LNCAP (cell line): ENCODE measurements at regions not wholly inside any gene's neighbourhood (a gene's known extent, or its start where the extent isn't known, plus 50 kb on each side); places are given as distances from the start of the nearest gene placed in this dataset.

Experiments used
- TF ChIP-seq, protein P1 (sequence below): fragments of 450-650 bp; IDR thresholded peaks from 2 replicates; pipeline ENCODE4 v1.5.1; 2017; ENCODE audit warnings: mild to moderate bottlenecking

DNA sequence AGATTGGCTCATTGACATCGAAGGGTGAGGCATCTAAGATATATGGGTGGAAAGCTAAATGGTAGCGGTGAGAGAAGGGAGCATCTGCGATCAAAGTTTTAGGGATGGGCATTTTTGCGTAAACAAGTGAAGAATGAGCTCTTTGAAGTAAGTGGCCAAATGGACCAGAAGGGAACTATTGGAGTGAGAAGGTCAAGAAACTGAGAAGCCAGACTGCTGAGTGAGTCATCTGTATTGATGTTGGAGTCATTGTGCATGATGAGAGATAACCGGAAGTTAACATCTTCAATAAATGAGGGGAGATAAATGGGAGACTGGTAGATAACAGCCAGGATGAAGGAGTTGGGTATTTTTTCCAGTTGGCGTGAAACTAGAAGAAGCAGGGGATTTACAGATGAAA is 271.9 kb upstream of the PDE3A start:
- TF ChIP-seq, protein P1, sequence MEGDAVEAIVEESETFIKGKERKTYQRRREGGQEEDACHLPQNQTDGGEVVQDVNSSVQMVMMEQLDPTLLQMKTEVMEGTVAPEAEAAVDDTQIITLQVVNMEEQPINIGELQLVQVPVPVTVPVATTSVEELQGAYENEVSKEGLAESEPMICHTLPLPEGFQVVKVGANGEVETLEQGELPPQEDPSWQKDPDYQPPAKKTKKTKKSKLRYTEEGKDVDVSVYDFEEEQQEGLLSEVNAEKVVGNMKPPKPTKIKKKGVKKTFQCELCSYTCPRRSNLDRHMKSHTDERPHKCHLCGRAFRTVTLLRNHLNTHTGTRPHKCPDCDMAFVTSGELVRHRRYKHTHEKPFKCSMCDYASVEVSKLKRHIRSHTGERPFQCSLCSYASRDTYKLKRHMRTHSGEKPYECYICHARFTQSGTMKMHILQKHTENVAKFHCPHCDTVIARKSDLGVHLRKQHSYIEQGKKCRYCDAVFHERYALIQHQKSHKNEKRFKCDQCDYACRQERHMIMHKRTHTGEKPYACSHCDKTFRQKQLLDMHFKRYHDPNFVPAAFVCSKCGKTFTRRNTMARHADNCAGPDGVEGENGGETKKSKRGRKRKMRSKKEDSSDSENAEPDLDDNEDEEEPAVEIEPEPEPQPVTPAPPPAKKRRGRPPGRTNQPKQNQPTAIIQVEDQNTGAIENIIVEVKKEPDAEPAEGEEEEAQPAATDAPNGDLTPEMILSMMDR: no peak

DNA sequence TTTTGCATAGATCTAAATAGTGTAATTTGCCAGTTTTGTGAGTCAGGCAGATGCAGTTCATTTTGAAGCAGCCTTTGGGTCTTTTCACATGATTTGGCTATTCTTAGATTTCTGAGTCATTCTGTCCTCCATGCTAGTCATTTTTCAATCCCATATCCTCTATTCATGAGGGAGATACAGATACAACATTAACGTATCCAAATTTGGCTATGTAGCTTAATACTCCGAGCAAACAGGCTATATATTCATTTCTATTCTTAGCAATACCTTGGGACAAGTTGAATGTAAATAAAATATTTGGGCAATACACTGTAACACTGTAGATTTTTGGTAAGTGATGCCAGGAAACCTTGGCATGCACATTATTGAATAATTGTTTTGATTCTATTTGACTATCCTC is 270.7 kb upstream of the PDE3A start:
- TF ChIP-seq, protein P1: no peak

DNA sequence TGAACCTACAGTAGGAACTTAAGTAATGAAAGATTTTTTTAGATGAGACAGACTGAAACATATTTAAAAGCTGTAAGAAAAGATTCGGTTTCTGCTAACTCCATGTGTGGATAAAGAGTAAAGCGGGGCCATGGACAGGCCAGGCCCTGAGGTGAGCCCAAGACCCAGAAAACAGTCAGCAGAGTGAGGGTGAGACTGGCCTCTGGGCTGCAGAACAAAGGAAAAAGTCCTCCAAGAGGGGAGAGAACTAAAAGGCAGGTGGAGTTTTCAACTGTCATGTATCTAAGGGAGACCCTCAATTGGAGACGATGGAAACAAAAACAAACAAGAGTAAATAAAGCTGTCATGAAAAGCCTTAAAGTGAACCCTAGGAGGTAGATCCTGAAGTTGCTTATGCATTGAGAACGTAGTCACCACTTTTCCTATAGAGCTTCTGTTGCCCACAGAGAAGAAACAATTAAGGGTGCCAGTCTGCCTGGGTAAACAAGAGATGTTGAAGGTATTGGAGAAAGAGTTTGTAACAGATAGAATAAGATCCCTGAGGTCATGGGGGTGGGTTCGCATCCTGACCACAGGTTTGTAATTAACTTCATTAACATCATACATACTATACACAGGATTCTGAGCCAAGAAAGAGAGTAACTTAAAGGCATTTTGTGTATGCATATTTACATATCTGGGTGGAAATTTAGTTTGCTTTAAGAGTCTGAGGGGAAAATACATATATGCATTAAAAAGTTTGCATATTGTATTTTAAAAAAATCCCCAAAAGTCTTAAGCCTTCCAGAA is 268.7 kb upstream of the PDE3A start:
- TF ChIP-seq, protein P1: no peak

DNA sequence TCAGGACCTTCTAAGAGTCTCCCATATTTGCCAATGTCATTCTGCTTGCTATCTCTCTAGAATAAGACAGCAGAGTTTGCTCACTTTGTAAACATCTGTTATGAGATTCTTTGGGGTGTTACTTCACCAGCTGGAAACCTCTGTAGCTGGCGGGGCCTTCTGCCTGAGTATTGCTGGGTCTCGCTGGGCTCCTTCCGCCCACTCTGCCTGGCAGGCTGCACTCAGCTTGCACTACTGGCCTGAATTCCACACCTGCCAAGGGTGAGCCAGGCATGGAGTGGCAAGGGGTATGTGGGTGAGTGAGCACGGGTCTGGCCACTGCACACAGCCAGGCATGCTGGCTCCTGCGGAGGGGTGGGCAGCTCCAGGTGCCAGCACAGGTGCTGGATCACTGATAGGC is 267.3 kb upstream of the PDE3A start:
- TF ChIP-seq, protein P1: no peak

DNA sequence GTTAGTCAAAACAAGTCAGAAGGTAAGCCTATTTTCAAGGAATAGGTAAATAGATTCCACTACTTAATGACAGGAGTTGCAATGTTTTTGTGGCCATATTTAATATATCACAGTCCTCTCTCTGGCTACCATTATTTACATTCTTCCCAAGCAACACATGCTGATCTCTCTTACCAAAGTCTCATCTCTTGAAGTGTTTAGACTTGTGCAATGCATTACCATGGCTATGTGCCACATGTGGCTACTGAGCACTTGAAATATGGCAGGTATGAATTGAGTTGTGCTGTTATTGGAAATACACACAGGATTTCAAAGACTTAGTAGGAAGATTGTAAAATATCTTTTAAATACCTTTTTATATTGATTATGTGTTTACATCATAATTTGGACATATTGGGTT is 262.4 kb upstream of the PDE3A start:
- TF ChIP-seq, protein P1: no peak

DNA sequence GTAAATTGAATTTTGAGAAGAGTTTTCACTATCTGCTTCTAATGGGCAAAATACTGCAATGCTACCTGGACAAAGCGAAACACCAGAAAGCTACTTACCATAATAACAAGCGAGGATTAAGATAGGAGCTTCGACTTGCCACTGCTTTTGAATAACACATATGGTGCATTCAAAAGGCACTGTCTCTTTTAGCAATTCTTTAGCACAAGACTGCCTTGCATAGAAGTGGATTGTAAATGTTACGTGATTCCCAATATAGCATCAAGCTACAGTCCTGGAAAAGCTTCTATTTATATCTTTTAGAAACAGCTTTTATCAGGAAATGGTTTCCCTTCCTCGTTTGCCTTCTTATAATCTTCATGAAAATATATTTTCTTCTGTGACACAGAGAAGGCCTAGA is 258.7 kb upstream of the PDE3A start:
- TF ChIP-seq, protein P1: no peak

DNA sequence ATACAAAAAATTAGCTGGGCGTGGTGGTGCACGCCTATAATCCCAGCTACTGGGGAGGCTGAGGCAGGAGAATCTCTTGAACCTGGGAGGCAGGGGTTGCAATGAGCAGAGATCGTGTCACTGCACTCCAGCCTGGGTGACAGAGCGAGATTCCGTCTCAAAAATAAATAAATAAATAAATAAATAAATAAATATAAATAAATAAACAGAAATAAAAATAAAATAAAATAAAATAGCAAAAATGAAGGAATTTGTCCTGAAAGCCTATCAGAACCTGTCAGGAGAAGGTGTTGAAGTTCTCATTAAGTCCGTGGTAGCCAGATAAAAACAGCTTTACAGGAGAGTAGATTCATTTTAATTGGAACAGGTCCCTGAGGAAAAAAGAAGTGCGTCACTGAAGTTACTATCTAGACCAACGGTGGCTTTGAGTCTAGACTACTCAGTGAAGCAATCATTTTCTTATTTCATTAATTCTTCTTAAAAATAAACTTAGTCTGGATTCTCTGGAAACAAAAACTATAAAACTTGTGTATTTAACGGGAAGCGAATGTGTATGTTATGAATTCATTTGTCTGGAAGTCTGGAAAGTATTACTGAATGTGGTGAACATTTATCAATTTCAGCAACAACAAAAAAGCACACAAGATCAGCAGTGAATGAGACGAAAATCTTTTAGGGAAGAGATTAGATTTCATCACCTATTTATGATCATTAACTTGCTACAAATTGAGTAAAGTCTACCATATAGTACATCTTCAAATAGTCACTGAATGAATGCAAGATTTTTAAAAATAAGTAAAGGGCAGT is 248.5 kb upstream of the PDE3A start:
- TF ChIP-seq, protein P1: no peak
